ENCODE measurements at regions not wholly inside any gene's neighbourhood (a gene's known extent, or its start where the extent isn't known, plus 50 kb on each side); places are given as distances from the start of the nearest gene placed in this dataset.

DNA sequence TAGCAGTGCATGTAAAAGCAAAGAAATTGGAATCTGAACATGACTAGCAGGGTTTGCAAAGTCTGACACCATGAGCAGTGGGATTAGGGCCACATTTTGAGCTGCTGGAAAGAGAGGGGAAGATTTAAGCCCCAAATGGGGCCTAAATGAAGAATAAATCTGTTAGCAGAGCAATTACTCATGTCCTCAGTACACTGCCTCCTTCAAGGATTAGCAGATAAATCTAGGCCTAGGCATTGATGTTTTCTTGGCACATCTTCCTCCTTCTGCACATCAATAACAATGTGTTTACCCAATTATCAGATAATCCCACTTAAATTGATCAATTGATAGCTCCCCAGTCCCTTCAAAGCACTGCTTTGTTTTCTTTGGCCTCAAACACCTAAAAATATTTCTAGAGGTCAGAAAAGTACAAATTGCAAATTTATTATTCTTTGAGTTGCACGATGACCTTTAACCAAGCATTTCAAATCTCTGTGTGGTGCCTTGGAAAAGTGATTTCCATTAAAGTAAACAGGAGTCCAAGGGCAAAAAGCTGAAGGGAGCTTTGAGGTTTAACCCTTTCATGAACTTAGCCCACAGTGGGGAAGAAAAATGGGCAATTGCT, 514.7 kb upstream of the CHORDC1 start:
- TF ChIP-seq, protein P1, sequence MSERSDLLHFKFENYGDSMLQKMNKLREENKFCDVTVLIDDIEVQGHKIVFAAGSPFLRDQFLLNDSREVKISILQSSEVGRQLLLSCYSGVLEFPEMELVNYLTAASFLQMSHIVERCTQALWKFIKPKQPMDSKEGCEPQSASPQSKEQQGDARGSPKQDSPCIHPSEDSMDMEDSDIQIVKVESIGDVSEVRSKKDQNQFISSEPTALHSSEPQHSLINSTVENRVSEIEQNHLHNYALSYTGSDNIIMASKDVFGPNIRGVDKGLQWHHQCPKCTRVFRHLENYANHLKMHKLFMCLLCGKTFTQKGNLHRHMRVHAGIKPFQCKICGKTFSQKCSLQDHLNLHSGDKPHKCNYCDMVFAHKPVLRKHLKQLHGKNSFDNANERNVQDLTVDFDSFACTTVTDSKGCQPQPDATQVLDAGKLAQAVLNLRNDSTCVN (tag by site-specific recombination; optimal IDR thresholded peaks at IDR 0.05), result no peak
- TF ChIP-seq HOXD13 (CRISPR knock-in tag; IDR thresholded peaks at IDR 0.05; ENCODE audit: borderline replicate concordance), result no peak
- no peak for TF ChIP-seq ZFP3 (tag by site-specific recombination; IDR thresholded peaks at IDR 0.05; ENCODE audit: low read depth)
- TF ChIP-seq REST (tag by site-specific recombination; IDR thresholded peaks at IDR 0.05), result no peak
- no peak for TF ChIP-seq BCL11A (tag by site-specific recombination; IDR thresholded peaks at IDR 0.05; ENCODE audit: low read depth)
- TF ChIP-seq CTCF (tag by site-specific recombination; IDR thresholded peaks at IDR 0.05), result no peak
- no peak for TF ChIP-seq ZFP41 (tag by site-specific recombination; IDR thresholded peaks at IDR 0.05; ENCODE audit: borderline replicate concordance)
- no peak for TF ChIP-seq ZBTB8A (tag by site-specific recombination; IDR thresholded peaks at IDR 0.05)
- TF ChIP-seq SALL2 (tag by site-specific recombination; IDR thresholded peaks at IDR 0.05; ENCODE audit: borderline replicate concordance), result no peak
- TF ChIP-seq ZNF23 (tag by site-specific recombination; IDR thresholded peaks at IDR 0.05; ENCODE audit: borderline replicate concordance), result no peak
- TF ChIP-seq, protein P2, sequence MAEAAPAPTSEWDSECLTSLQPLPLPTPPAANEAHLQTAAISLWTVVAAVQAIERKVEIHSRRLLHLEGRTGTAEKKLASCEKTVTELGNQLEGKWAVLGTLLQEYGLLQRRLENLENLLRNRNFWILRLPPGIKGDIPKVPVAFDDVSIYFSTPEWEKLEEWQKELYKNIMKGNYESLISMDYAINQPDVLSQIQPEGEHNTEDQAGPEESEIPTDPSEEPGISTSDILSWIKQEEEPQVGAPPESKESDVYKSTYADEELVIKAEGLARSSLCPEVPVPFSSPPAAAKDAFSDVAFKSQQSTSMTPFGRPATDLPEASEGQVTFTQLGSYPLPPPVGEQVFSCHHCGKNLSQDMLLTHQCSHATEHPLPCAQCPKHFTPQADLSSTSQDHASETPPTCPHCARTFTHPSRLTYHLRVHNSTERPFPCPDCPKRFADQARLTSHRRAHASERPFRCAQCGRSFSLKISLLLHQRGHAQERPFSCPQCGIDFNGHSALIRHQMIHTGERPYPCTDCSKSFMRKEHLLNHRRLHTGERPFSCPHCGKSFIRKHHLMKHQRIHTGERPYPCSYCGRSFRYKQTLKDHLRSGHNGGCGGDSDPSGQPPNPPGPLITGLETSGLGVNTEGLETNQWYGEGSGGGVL (tag by site-specific recombination; IDR thresholded peaks at IDR 0.05), result no peak
- TF ChIP-seq ZNF146 (tag by site-specific recombination; IDR thresholded peaks at IDR 0.05), result no peak
